Activated naive CD4-positive, alpha-beta T cell treated with anti-CD3 and anti-CD28 coated beads, Interleukin-2, amount 50 U/mL, for 16 hours (primary cell): ENCODE measurements at regions not wholly inside any gene's neighbourhood (a gene's known extent, or its start where the extent isn't known, plus 50 kb on each side); places are given as distances from the start of the nearest gene placed in this dataset.

Experiments
- DNase-seq: peaks from one replicate; pipeline ENCODE4 v3.0.0-alpha.2; 2020

GRCh38 chr2:43127208-43127940, 99.0 kb downstream of the ZFP36L2 start:
- DNase-seq: peak; percentile 89

- no peak for DNase-seq
Observed at GRCh38 chr2:43126817-43127207, 99.6 kb downstream of the ZFP36L2 start.

- DNase-seq: no peak
Observed at GRCh38 chr2:43125090-43125998, 101.1 kb downstream of the ZFP36L2 start.

- DNase-seq: no peak
Observed at GRCh38 chr2:43124687-43125057, 101.7 kb downstream of the ZFP36L2 start.

- no peak for DNase-seq
Observed at GRCh38 chr2:43123981-43124686, 102.3 kb downstream of the ZFP36L2 start.

GRCh38 chr2:43123486-43123885, 102.9 kb downstream of the ZFP36L2 start:
- DNase-seq: no peak

- DNase-seq: no peak
Observed at GRCh38 chr2:43123028-43123427, 103.4 kb downstream of the ZFP36L2 start.

GRCh38 chr2:43121580-43122314, 104.7 kb downstream of the ZFP36L2 start:
- DNase-seq: no peak

- DNase-seq: no peak
Observed at GRCh38 chr2:43119303-43119702, 107.1 kb downstream of the ZFP36L2 start.

- DNase-seq: no peak
Observed at GRCh38 chr2:43117521-43118143, 108.8 kb downstream of the ZFP36L2 start.

- DNase-seq: no peak
Observed at GRCh38 chr2:43116988-43117387, 109.4 kb downstream of the ZFP36L2 start.

- DNase-seq: no peak
Observed at GRCh38 chr2:43115881-43116280, 110.5 kb downstream of the ZFP36L2 start.

GRCh38 chr2:43114210-43114609, 112.2 kb downstream of the ZFP36L2 start:
- no peak for DNase-seq

- no peak for DNase-seq
Observed at GRCh38 chr2:43111788-43112554, 114.4 kb downstream of the ZFP36L2 start.

- no peak for DNase-seq
Observed at GRCh38 chr2:43110442-43110871, 115.9 kb downstream of the ZFP36L2 start.

GRCh38 chr2:43109261-43109743, 117.1 kb downstream of the ZFP36L2 start:
- no peak for DNase-seq

- no peak for DNase-seq
Observed at GRCh38 chr2:43107679-43108078, 118.7 kb downstream of the ZFP36L2 start.

GRCh38 chr2:43106559-43107527, 119.6 kb downstream of the ZFP36L2 start:
- DNase-seq: no peak

- DNase-seq: no peak
Observed at GRCh38 chr2:43105586-43106558, 120.5 kb downstream of the ZFP36L2 start.
